ENCODE measurements at regions not wholly inside any gene's neighbourhood (a gene's known extent, or its start where the extent isn't known, plus 50 kb on each side); places are given as distances from the start of the nearest gene placed in this dataset.

- ChIA-PET POLR2A (no interaction called here), CTCF (no interaction called here)
- H3K4me3 Mint-ChIP-seq = no peak overlapping the region
- no peaks in the 10 kb centered on the region for H3K27me3 Mint-ChIP-seq (ENCODE audit: low read depth)
- TF ChIP-seq CBFB (CRISPR knock-in tag; IDR thresholded peaks at IDR 0.05; ENCODE audit: low read depth) (no peak), FOXK1 (CRISPR knock-in tag; IDR thresholded peaks at IDR 0.05) (no peak), ZNF423 (CRISPR knock-in tag; IDR thresholded peaks at IDR 0.05) (no peak), ZNF416 (CRISPR knock-in tag; IDR thresholded peaks at IDR 0.05) (no peak), IRF2 (CRISPR knock-in tag; IDR thresholded peaks at IDR 0.05; ENCODE audit: borderline replicate concordance, low read depth) (no peak), NR2C2 (CRISPR knock-in tag; IDR thresholded peaks at IDR 0.05) (no peak), TEAD4 (CRISPR knock-in tag; IDR thresholded peaks at IDR 0.05) (no peak), CREM (CRISPR knock-in tag; IDR thresholded peaks at IDR 0.05) (no peak), ARID4B (CRISPR knock-in tag; IDR thresholded peaks at IDR 0.05; ENCODE audit: borderline replicate concordance) (no peak), MXD4 (CRISPR knock-in tag; IDR thresholded peaks at IDR 0.05; ENCODE audit: borderline replicate concordance) (no peak), FOXJ3 (CRISPR knock-in tag; IDR thresholded peaks at IDR 0.05; ENCODE audit: borderline replicate concordance) (no peak), NFATC4 (CRISPR knock-in tag; IDR thresholded peaks at IDR 0.05) (no peak)
- TF ChIP-seq, protein P1, sequence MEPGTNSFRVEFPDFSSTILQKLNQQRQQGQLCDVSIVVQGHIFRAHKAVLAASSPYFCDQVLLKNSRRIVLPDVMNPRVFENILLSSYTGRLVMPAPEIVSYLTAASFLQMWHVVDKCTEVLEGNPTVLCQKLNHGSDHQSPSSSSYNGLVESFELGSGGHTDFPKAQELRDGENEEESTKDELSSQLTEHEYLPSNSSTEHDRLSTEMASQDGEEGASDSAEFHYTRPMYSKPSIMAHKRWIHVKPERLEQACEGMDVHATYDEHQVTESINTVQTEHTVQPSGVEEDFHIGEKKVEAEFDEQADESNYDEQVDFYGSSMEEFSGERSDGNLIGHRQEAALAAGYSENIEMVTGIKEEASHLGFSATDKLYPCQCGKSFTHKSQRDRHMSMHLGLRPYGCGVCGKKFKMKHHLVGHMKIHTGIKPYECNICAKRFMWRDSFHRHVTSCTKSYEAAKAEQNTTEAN (CRISPR knock-in tag; IDR thresholded peaks at IDR 0.05) = no peak
- TF ChIP-seq, protein P2, sequence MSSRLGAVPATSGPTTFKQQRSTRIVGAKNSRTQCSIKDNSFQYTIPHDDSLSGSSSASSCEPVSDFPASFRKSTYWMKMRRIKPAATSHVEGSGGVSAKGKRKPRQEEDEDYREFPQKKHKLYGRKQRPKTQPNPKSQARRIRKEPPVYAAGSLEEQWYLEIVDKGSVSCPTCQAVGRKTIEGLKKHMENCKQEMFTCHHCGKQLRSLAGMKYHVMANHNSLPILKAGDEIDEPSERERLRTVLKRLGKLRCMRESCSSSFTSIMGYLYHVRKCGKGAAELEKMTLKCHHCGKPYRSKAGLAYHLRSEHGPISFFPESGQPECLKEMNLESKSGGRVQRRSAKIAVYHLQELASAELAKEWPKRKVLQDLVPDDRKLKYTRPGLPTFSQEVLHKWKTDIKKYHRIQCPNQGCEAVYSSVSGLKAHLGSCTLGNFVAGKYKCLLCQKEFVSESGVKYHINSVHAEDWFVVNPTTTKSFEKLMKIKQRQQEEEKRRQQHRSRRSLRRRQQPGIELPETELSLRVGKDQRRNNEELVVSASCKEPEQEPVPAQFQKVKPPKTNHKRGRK (CRISPR knock-in tag; IDR thresholded peaks at IDR 0.05; ENCODE audit: borderline replicate concordance) = no peak
- TF ChIP-seq, protein P3, sequence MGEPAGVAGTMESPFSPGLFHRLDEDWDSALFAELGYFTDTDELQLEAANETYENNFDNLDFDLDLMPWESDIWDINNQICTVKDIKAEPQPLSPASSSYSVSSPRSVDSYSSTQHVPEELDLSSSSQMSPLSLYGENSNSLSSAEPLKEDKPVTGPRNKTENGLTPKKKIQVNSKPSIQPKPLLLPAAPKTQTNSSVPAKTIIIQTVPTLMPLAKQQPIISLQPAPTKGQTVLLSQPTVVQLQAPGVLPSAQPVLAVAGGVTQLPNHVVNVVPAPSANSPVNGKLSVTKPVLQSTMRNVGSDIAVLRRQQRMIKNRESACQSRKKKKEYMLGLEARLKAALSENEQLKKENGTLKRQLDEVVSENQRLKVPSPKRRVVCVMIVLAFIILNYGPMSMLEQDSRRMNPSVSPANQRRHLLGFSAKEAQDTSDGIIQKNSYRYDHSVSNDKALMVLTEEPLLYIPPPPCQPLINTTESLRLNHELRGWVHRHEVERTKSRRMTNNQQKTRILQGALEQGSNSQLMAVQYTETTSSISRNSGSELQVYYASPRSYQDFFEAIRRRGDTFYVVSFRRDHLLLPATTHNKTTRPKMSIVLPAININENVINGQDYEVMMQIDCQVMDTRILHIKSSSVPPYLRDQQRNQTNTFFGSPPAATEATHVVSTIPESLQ (CRISPR knock-in tag; IDR thresholded peaks at IDR 0.05) = no peak
- H3K36me3 Mint-ChIP-seq = no peaks in the 10 kb centered on the region
- H3K27ac Mint-ChIP-seq = no peak overlapping the region
- no peaks in the 10 kb centered on the region; the same call in none of the 2 replicates for H3K9me3 Mint-ChIP-seq
- peaks cover 18% of the 10 kb centered on the region for H3K4me1 Mint-ChIP-seq
- ATAC-seq = no peak
- DNase-seq (ENCODE audit: low spot score) = no peak
Observed at GRCh38 chr13:57820924-57821323, 189.4 kb downstream of the PCDH17 start.

GRCh38 chr13:57823704-57824103, 192.2 kb downstream of the PCDH17 start:
- H3K27me3 Mint-ChIP-seq (ENCODE audit: low read depth) = no peaks in the 10 kb centered on the region
- no peak overlapping the region for H3K4me3 Mint-ChIP-seq
- CTCF ChIA-PET = no interaction called here
- no peaks in the 10 kb centered on the region; the same call in 1 of the 2 replicates for H3K9me3 Mint-ChIP-seq
- ATAC-seq (peak; percentile 57), DNase-seq (ENCODE audit: low spot score) (no peak)
- TF ChIP-seq OVOL2 (CRISPR knock-in tag; IDR thresholded peaks at IDR 0.05; ENCODE audit: borderline replicate concordance) (no peak), MYBL2 (CRISPR knock-in tag; IDR thresholded peaks at IDR 0.05) (no peak), KAT7 (CRISPR knock-in tag; IDR thresholded peaks at IDR 0.05; ENCODE audit: borderline replicate concordance) (no peak), FOXK1 (CRISPR knock-in tag; IDR thresholded peaks at IDR 0.05) (no peak), NR1H2 (CRISPR knock-in tag; IDR thresholded peaks at IDR 0.05) (no peak)
- TF ChIP-seq, protein P4, sequence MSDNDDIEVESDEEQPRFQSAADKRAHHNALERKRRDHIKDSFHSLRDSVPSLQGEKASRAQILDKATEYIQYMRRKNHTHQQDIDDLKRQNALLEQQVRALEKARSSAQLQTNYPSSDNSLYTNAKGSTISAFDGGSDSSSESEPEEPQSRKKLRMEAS (CRISPR knock-in tag; IDR thresholded peaks at IDR 0.05) = no peak
- TF ChIP-seq, protein P5, sequence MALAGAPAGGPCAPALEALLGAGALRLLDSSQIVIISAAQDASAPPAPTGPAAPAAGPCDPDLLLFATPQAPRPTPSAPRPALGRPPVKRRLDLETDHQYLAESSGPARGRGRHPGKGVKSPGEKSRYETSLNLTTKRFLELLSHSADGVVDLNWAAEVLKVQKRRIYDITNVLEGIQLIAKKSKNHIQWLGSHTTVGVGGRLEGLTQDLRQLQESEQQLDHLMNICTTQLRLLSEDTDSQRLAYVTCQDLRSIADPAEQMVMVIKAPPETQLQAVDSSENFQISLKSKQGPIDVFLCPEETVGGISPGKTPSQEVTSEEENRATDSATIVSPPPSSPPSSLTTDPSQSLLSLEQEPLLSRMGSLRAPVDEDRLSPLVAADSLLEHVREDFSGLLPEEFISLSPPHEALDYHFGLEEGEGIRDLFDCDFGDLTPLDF (CRISPR knock-in tag; IDR thresholded peaks at IDR 0.05) = no peak
- POLR2A ChIA-PET = no interaction called here
- H3K36me3 Mint-ChIP-seq = no peaks in the 10 kb centered on the region
- H3K27ac Mint-ChIP-seq = no peak overlapping the region
- H3K4me1 Mint-ChIP-seq = peaks cover 18% of the 10 kb centered on the region

Measured in WTC11 (cell line).